ENCODE measurements at regions not wholly inside any gene's neighbourhood (a gene's known extent, or its start where the extent isn't known, plus 50 kb on each side); places are given as distances from the start of the nearest gene placed in this dataset.

DNA sequence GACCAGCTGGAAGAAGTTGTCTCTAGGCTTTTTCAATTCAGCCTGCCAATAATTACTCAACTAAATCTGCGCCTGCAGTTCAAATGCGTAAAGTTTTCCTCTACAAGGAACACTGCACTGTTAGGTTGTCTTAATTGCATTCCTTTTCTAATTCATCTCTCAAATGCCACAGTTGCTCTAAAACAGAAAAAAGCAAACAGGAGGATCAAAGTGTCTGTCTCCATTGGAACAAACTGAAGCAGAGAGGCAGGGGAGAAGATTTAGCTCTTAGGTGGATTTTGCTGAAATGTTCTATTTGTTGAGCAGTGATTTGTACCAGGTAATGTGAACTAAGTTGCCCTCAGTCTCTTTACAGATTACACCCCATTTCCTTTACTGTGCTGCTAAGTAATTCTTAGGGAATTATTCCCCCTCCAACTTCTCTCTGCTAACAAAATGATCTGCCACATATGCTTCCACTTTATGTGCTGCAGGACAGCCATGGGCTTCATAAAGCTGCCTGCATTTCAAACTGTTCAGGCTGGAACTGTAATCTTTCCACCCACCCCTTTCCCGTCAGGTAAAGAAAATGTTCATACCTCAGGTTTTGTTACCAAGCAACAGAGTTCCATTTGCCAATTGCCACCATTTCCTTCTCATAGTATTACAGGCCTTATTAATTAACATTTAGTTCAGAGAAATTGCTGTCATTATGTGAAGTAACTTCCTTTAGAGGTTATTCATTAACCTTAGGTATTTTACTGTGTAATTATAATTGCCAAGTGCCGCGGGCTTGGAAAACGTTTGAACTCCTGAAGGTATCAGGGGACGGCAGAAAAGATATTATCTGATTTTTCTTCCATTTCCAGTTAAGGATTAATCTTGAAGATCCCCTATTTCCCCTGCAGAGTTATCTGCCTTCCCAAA lies 149.3 kb downstream of the SPRY1 start:
- no peak for DNase-seq

DNA sequence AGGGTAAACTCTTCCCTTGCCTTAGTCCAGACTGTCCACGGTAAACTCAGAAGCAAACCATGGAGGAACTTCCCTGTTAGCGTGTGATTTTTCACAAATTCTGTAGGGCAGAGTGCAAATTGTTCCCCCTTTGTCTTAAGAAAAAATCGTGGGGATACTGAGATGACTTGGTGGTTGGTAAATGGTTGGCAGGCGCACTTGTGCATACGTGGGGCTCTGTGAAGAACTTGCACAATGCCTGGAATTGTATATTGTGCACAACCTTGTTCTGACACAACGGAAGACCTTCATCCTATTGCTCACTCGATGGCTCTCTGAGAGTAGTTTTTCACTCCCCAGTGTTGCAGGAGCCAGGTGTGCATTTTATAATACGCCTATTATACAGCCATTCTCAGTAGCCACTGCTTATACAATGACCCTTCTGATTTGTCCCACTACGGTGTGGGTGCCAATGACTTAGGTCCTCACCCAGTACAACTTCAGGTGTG lies 150.0 kb downstream of the SPRY1 start:
- no peak for DNase-seq

DNA sequence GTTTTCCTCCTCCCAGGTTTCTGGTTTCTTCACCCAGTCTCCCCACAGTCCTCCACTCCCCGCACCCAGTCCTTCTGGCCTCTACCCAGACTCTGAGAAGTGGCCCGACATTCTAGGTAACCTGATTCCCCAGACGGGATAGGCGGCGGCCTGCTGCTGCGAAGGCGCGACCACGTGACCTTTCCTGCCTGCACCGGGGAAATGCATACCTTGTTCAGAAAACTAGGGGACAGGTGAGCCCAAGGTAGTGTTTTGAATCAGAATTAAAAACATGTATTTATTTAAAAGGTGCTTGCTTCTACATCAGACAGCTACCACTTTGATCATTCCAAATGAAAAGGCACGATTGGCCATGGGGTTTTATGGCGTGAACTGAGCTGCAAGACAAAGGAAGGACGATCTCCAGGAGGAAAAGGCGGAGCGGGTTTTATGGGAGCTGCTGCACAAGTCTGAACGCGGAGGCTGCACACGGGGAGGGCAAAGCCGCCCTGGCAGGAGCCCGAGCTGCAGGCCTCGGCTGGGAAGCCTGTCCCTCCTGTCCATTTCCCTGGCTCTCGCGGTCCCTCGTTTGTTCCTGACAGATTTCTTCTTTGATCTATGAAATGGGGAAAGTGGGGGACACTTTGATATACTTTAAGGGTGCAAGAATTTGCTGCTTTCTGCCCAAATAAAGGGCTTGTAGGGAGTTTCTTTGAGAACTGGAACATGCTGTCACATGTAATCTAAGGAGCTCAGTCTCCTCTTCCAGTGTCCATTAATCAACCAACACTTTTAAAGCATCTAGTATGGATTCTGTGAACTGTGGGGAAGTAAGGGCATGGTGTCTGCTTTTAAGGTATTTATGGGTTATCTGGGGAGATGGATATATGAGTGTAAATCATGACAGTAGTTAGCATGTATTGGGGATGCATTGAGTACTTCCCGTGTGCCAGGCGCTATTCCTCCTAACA lies 150.9 kb downstream of the SPRY1 start:
- no peak for DNase-seq

DNA sequence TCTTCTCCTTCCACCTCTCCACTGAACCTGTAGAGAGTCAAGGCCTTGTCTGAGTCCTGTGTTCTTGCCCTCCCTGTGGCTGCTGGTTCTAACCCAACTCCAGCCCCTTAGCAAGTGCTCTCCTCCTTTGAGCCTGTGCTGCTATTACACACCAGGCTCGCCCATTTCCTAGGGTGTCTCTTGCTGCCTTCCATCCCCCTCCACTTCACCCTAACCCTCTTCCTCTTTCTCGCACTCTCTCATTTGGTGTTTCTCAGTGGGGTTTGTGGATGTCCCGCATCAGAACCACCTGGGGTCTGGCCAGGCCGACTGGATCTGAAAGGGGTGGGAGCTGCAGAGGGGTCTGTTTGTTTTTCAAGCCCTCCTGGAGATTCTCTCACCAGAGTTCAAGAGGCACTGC lies 156.7 kb downstream of the SPRY1 start:
- no peak for DNase-seq

DNA sequence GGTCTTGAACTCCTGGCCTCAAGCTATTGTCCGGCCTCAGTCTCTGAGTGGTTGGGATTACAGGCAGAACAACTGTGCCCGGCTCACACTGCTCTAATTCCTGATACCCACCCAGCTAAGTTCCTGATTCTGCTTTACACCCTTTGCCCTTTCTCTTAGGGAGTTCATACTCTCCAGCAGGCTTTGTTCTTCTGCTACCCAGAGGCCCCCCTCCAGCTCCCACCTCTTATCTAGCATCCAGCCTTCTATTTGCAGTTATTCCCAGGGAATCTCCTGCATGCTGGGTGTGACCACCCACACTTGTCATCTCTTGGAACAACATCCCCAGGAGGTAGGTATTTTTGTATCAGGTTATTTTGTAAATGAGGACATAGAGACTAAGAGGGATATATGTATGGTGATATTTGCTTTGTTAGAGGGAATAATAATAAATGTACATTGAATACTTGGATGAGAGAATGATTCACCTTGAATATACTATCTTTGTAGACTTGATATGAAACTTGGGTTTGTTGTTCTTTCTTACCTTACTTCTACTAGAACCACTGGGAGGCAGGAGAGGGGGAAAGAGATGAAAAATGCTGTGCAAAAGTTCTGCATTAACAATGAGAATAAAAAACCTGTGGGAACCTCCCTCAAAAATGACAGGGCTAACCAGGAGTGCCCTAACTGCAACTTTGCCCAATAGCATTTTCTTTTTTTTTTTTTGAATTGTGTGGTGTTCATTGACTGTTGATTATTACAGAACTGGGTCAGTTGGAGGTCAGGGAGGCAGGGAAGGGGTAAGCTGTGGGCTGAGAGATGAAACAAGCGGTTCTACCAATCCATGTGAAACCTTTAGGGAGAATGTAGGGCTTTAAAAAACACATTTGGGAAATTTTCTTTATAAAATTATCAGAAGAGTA lies 157.4 kb downstream of the SPRY1 start:
- DNase-seq = no peak

DNA sequence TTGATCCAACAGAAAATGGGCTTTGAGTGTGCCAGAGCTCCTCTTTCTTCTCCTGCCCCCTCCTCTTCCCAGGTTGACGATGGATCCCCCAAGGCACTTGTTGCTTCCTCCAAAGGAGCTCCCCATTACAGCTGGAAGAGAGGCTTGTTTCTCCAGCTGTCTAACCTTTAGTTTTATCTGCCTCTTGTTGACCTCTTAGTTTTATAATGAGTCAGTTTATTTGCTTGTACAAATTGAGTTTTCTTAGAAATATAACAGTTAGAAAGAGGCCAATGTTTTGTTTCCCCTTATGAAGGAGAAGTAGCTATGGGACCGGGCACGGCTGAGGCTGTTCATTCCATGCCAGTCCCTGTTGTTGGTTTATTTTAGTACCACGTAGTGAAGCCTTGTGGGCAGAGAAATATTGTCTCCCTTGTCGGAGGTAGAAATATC lies 158.2 kb downstream of the SPRY1 start:
- DNase-seq = no peak

DNA sequence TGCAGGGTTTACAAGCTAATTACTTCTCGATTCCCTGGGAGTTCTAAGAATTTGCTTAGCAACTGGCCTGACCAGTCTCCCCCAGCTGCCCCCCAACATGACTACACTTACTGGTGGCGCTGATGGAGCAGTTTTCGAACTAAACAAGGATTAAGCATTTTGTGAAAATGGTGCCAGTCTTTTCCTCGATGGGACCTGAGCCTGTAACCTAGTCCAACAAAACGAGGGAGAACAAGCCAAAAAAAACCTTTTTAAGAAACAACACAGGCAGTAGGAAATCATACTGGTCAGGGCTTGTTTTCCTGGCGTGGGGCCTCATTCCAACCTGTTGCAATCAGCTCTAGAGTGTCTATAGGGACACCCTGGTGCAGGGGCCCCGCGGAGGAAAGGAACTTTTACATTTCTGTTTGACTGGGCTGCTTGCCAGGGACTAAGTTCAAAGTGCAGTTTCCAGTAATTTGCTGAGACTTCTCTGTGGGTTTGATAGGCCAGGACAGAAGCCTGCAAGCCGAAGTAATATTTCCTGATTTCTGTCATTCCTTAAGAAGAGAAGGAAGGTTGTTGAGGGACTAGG lies 158.7 kb downstream of the SPRY1 start:
- DNase-seq = no peak

DNA sequence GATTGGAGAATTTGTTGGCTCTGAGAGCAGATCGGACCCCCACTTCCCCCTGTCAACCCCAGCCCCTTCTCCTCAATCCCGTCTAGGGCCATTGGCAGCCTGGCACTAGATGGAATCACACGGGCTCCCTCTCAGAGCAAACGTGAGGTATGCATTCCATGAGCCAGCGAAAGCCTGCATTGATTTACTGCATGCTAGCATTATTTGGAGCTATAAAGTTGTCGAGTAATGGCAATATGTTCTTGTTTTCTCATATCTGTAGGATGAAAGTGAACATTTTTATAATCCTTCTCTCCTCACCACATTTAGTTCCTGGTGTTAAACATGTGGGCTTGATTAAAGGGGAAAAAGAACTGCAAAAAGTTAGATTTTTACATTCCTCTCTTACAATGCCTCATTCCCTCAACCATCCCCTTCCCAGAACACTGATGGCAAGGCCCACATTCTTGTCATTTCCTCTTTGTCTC lies 159.2 kb downstream of the SPRY1 start:
- no peak for DNase-seq

DNA sequence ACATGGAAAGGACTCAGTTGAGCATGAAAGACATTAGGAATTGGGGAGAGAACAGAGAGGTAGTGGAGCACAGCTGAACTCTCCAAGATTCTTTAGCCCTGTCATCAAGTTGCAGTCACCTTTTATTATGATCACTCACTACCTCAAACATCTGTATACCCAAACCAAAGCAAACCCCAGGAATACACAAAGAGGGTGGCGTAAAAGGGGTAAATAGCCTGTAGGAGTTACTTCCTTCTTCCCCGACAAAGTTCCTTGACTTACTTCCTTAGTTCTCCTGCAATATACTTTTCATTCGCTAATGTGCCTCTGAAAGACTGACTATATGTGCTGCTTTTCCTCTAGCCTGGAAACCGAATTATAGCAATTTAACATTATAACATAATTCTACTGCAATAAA lies 159.9 kb downstream of the SPRY1 start:
- DNase-seq = no peak

DNA sequence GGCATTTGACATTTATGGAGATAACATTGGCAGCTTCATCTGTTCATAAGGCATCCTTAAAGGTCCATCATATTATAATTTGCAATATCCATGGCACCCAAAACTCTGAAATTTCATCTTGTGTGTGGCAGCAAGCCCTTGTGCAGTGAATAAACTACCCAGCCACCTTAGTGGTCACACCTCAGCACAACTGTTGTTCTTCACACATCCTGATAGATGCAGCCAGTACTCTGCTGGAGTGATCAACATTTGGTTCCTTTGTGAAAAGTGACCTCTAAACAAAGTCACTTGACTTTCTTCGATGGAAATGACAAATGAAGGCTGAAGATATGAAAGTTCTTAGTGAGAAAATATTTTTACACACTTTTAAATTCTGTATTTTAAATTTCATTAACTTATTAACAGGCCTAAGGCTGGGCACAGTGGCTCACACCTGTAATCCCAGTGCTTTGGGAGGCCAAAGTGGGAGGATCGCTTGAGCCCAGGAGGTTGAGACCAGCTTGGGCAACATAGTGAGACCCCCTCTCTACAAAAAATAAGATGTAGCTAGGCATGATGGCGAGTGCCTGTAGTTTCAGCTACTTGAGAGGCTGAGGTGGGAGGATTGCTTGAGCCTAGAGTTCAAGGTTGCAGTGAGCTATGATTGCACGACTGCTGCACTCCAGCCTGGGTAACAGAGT lies 161.4 kb downstream of the SPRY1 start:
- DNase-seq = no peak

DNA sequence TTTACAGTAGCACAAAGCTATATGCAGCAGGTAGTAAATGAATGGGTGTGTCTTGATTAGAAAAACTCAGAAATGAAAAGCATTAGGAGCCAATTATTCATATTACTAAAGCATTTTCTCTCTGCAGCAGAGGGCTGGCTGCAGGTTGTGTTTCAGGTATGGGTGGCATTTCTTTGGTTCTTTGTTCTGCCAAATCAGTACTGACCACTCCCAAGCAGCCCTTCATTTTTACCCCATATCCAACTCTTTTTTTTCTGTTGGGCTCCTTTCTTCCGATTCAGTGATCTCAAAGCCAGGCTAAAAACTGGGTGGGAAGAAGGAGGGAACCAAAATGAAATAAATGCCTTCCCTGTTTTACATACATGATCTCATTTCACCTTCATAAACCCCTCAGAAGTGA lies 162.3 kb downstream of the SPRY1 start:
- DNase-seq = no peak

DNA sequence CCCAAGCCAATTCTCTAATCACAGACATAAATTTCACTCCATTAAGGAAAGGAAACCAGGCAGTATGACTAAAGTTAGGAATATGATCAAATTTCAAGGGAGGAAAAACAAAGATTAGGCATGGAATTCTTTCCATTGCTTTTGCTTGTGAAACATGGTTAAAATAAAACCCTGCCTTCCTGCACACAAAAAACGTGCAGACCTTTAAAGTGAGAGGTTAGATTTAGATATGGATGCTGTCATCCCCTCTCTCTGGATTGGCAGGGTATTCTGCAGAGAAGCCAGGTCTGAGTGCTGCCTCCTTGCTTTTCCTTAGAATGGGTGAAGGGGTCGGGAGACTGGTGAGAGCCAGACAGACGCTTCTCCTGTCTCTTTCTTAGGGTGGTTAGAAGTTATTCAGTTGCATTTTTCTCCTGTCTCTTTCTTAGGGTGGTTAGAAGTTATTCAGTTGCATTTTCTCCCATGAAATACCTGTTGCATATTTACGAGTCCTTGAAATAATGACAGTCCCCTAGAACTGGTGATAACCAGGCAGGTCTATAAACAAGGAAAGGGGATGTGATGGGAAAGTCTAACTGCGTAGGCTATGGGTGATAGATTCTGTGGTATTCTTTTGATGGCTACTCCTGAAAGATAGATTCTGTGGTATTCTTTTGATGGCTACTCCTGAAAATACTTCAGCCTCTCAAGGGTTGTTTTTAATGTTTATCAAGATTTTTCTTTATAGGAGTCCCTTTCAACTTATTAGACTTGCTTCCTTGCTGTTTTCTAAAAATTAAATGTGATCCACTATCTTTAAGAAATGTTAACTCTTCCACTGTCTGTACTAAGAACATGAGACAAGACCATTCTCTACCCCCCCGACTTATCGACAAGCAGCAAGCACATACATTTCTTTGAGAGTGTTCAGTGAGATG lies 163.6 kb downstream of the SPRY1 start:
- no peak for DNase-seq

DNA sequence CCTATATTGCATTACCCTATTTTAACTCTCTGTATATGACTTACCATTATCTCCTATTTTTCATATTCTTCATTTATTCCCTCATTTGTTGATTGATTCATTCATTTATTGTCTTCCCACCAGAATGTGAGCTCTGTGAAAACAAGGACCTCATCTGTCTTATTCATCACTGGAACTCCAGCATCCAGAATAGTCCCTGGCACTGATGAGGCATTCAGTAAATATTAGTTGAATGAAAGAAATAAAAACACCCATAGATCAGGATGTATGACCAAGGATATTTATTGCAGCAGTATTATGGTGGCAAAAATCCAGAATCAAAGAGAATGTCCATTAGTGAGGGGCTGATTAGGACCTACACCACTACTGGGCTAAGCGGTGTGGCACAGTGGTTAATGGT lies 164.9 kb downstream of the SPRY1 start:
- no peak for DNase-seq

DNA sequence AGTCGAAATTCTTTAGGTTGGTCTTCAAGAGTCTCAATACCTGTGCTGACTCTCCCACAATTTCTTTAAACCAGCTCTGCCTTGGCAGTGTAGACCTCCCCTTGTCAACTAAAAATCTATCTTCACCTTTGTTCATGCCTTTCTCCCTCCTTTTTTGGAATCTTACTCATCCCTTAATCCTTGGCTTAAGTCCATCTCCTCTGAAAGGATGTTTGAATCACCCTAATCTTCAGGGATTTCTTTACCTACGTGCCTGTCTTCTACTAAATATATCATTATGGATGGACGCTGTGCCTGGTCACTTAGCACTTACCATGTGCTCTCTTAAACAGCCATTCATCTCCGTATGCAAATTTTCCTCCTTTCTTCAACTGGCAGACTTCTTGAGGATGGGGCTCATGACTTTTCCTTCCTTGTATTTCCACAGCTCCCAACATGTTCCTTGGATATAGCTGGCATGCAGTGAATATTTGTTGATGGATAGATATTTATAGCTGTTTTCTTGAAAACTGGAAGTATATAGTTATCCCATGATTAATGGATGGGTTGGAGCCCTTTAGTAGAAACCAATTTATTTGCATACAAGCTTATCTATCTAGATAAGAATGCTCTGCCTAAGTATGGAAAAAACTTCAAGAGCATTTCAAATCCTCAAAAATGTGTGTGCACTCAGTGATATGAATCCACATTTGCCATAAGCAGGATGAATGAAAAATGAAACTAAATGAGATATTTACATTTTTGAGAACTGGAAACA lies 166.6 kb downstream of the SPRY1 start:
- no peak for DNase-seq

DNA sequence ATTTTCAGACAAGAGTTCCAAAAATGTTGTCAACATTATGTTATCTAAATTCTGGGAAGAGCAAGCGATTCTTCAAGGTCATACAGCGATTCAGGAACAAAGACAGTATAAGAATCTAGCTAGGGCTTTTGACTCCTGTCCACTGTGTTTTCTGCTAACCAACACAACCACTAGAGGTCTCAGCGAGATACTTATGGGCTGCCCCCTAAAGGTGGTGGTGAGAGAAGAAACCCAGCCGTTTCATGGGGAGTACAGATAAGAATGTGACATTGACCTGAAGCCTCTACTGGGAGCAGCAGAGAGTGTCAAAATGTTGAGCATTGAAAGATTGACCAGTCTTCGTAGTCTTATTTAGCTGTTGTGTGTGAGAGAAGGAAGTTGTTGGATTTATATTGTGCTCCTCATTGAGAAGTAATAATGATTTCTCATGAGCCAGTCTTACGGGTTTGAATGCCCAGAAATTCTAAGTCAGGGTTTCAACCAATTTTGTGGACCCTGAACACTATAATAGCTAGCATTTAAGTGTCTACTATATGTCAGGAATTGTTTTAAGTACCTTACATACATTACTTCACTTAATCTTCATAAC lies 168.3 kb downstream of the SPRY1 start:
- peak; percentile 66 for DNase-seq

DNA sequence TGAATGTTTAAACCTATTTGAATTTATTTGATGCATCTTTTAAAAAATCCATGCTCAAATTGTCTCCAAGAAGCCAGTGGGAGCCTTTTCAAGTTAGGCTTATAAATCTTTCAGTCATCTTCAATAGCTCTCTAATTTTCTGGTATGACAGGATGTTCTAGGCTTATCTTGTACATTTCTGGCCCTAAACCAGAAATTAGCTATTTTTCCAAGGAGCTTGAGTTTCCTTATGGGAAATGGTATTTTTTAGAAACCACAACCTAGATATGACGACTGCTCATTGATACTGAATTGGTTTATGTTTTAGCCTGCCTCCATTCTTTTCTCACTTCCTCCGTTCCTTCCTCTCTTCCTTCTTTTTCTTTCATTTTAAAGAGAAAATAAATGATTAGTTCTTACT lies 172.3 kb downstream of the SPRY1 start:
- DNase-seq = no peak

DNA sequence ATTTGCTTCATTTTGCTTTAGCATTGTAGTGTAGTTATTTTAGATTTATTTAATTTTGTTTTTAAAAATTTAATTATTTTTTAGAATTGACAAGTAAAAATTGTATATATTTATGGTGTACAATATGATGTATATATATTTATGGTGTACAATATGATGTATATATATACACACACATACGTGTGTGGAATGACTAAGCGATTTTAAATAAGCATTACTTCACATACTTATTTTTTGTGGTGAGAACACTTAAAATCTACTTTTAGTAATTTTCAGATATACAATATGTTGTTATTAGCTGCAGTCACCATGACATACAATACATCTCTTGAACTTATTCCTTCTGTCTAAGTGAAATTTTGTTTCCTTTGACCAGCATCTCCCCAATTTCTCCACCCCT lies 172.9 kb downstream of the SPRY1 start:
- DNase-seq = no peak

DNA sequence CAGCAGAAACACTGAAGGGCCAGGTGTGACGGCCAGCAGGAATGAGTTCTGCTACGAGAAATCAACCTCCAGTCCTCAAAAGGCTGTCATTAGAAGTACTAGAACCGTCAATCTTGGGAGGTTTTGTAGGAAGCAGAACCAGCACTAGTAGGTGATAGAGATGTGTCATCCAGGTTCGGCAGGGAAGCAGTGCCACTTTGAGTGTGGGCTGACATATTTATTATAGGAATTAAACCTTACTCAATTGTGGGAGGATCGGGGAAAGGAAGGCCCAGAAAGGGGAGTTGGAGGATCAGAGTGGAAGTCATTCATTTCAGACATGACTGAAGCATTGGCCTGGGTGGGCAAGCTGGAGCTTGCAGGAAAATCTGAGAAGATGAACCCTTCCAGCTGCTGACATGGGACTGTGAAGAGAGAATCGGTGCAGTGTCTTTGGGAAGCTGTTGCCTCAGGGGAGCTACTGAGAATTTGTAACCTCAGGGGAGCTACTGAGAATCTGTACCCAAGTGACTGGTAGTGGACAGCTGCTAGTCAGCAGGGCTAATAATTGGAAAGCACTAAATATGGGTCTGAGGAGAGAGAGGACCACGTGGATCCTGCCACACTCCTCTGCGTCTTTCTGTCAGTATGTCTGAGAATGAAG lies 177.4 kb downstream of the SPRY1 start:
- DNase-seq = no peak

DNA sequence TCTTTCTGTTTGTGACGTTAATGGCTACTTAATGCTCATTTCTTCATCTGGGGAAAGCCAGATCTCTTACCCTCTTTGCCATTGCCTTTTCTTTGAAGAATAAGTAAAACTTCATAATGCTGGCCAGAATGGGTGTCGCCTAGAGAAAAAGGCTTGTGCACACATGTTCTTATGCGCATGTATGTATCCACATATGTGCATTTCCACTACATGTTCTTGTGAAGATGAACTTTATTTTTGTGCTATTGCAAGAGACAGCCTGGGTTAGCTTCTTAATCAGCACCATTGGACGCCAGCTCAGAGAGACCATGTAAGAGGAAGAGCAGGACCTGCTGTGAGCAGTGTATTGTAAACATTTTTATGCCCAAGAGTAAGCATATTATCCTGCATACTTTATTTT lies 178.7 kb downstream of the SPRY1 start:
- no peak for DNase-seq

Data from CD4-positive, alpha-beta T cell treated with Interleukin-17A for 1 hour (primary cell).